GM12878 (cell line): ENCODE measurements at regions not wholly inside any gene's neighbourhood (a gene's known extent, or its start where the extent isn't known, plus 50 kb on each side); places are given as distances from the start of the nearest gene placed in this dataset.

ENCODE experiments used
- ATAC-seq: fragments of 200-7000 bp; cut with Tn5 transposase; 3 replicates; pipeline ENCODE4 v1.9.1; 2020; ENCODE audit warnings: mild to moderate bottlenecking, moderate library complexity
- BruUV-seq: library from RNA; stranded (reverse); fragments of 400-500 nt; replicated peaks from 2 replicates; lab custom pipeline; 2021; lab: Mats Ljungman, UMichigan
- CTCF ChIA-PET: fragments of 300-600 bp; sonication (Branson Sonifier 250); formaldehyde crosslinking; extraction: SDS; loops from one replicate; lab custom pipeline; 2021; ENCODE audit warnings: inconsistent platforms; lab: Yijun Ruan, JAX
- POLR2A ChIA-PET: fragments of 350-600 bp; formaldehyde crosslinking; extraction: SDS; loops from one replicate; lab custom pipeline; 2021; ENCODE audit warnings: inconsistent platforms; lab: Charles Lee
- RAD21 ChIA-PET: fragments of 300-600 bp; sonication (Branson Sonifier 250); formaldehyde crosslinking; loops from one replicate; lab custom pipeline; 2023; ENCODE audit warnings: antibody characterized with exemption; ENCODE audit not compliant: unreplicated experiment; lab: Charles Lee
- SMC1A ChIA-PET: fragments of 300-600 bp; sonication (Branson Sonifier 250); formaldehyde crosslinking; loops from one replicate; lab custom pipeline; 2023; ENCODE audit not compliant: unreplicated experiment, uncharacterized antibody; lab: Charles Lee
- DNase-seq: peaks from one replicate; pipeline ENCODE4 v3.0.0-alpha.2; 2011; ENCODE audit warnings: low read depth, low spot score
- FAIRE-seq: peaks from 3 replicates; lab custom pipeline; 2011; peaks lifted over from hg19 to GRCh38; lab: Jason Lieb, UNC
- H2AFZ ChIP-seq: 2 replicates; pipeline ENCODE4 v1.6.0; 2011; ENCODE audit warnings: low read depth, low read length, control low read depth; ENCODE audit not compliant: control insufficient read depth
- H3K27ac ChIP-seq: 2 replicates; pipeline ENCODE4 v1.5.1; 2011; ENCODE audit warnings: control low read depth; ENCODE audit not compliant: control insufficient read depth, insufficient read depth
- H3K27me3 ChIP-seq, 2 experiments: replicated peaks in 1 of 2; 2 replicates each; pipeline versions ENCODE4 v1.6.0 to v1.6.1; 2011; ENCODE audit warnings: low read length in 1 of 2; ENCODE audit not compliant: control insufficient read depth in 2 of 2, insufficient read depth in 2 of 2
- H3K36me3 ChIP-seq, 2 experiments: 2 replicates each; pipeline ENCODE4 v1.5.1; 2011; ENCODE audit warnings: low read length in 1 of 2; ENCODE audit not compliant: control insufficient read depth in 2 of 2, insufficient read depth in 2 of 2
- H3K4me1 ChIP-seq: 2 replicates; pipeline ENCODE4 v1.6.1; 2011; ENCODE audit warnings: mild to moderate bottlenecking, low read length, moderate library complexity, mixed read lengths; ENCODE audit not compliant: control insufficient read depth, insufficient read depth
- H3K4me2 ChIP-seq: 2 replicates; pipeline ENCODE4 v1.6.0; 2011; ENCODE audit warnings: control low read depth; ENCODE audit not compliant: control insufficient read depth, insufficient read depth
- H3K4me3 ChIP-seq: fragments of 200-600 bp; sonication (generic); 2 replicates; pipeline ENCODE4 v1.5.1; 2016
- H3K79me2 ChIP-seq: 2 replicates; pipeline ENCODE4 v1.6.0; 2011; ENCODE audit warnings: low read length; ENCODE audit not compliant: control insufficient read depth, insufficient read depth
- H3K9ac ChIP-seq: 2 replicates; pipeline ENCODE4 v1.8.0; 2011; ENCODE audit warnings: low read length, control low read depth, mixed read lengths; ENCODE audit not compliant: control insufficient read depth, insufficient read depth
- H3K9me3 ChIP-seq: replicated peaks from 3 replicates; pipeline ENCODE4 v1.5.1; 2011; ENCODE audit warnings: mild to moderate bottlenecking, low read length; ENCODE audit not compliant: control insufficient read depth, insufficient read depth
- H4K20me1 ChIP-seq: 2 replicates; pipeline ENCODE4 v1.6.0; 2011; ENCODE audit not compliant: control insufficient read depth, insufficient read depth
- CBX5 ChIP-seq: sonication (generic); IDR thresholded peaks from 2 replicates; pipeline ENCODE4 v1.6.1; 2016; ENCODE audit warnings: low read depth, moderate library complexity, mild to moderate bottlenecking, inconsistent platforms
- EED ChIP-seq: sonication (generic); IDR thresholded peaks from 2 replicates; pipeline ENCODE4 v1.6.1; 2016; ENCODE audit warnings: antibody characterized with exemption, low read depth
- ESRRA ChIP-seq: IDR thresholded peaks from 2 replicates; pipeline ENCODE4 v1.6.1; 2012; ENCODE audit warnings: mild to moderate bottlenecking, low read length, improper control_type of control experiment
- FOS ChIP-seq: IDR thresholded peaks from 3 replicates; pipeline ENCODE4 v1.6.1; 2011; ENCODE audit warnings: borderline replicate concordance; ENCODE audit not compliant: insufficient read length; ENCODE audit errors: extremely low read depth
- HCFC1 ChIP-seq: fragments of 150-350 bp; IDR thresholded peaks from 2 replicates; pipeline ENCODE4 v1.6.1; 2014; ENCODE audit warnings: low read length
- HDAC2 ChIP-seq: fragments of 200-600 bp; sonication (generic); IDR thresholded peaks from 2 replicates; pipeline ENCODE4 v1.6.1; 2017
- IRF4 ChIP-seq: IDR thresholded peaks from 2 replicates; pipeline ENCODE4 v1.6.1; 2011; ENCODE audit warnings: low read depth, low read length
- NFYB ChIP-seq: IDR thresholded peaks from 2 replicates; pipeline ENCODE4 v1.6.1; 2011; ENCODE audit warnings: low read depth, mild to moderate bottlenecking, low read length, improper control_type of control experiment, moderate library complexity; ENCODE audit not compliant: insufficient read depth
- NRF1 ChIP-seq: conservative IDR thresholded peaks from 2 replicates; pipeline ENCODE4 v1.6.1; 2011; ENCODE audit warnings: mild to moderate bottlenecking, low read depth, low read length, improper control_type of control experiment
- POLR2AphosphoS2 ChIP-seq: IDR thresholded peaks from 2 replicates; pipeline ENCODE4 v1.6.1; 2011; ENCODE audit warnings: low read depth, mild to moderate bottlenecking, low read length, improper control_type of control experiment, moderate library complexity
- POU2F2 ChIP-seq: IDR thresholded peaks from 3 replicates; pipeline ENCODE4 v1.6.1; 2011; ENCODE audit warnings: low read depth, mild to moderate bottlenecking, low read length, borderline replicate concordance
- SREBF1 ChIP-seq: IDR thresholded peaks from 2 replicates; pipeline ENCODE4 v1.6.1; 2012; ENCODE audit warnings: mild to moderate bottlenecking, low read length
- WRNIP1 ChIP-seq: IDR thresholded peaks from 2 replicates; pipeline ENCODE4 v1.6.1; 2011; ENCODE audit warnings: low read depth, low read length, improper control_type of control experiment, borderline replicate concordance
- ZSCAN29 ChIP-seq: fragments of 450-650 bp; IDR thresholded peaks from 2 replicates; pipeline ENCODE4 v1.6.1; 2017; ENCODE audit warnings: mild to moderate bottlenecking, moderate library complexity
- WGBS: methylation state at CpG from one replicate; pipeline ENCODE4 v1.1.6; 2016; ENCODE audit warnings: low lambda C conversion rate; ENCODE audit not compliant: insufficient replicate concordance, insufficient coverage; ENCODE audit errors: missing lambda C conversion rate; 5-methylcytosine and 5-hydroxymethylcytosine counted together
- in situ Hi-C: fragments of 300-500 bp; cut with MboI; formaldehyde crosslinking; loops from 9 replicates; pipeline ENCODE4 v1.14.3; 2018; ENCODE audit warnings: mixed read lengths
- intact Hi-C: fragments of 100-400 bp; cut with micrococcal nuclease; formaldehyde crosslinking; loops from one replicate; pipeline ENCODE4 v1.14.2; 2022; ENCODE audit not compliant: unreplicated experiment
- TF ChIP-seq, protein P1 (sequence below): IDR thresholded peaks from 2 replicates; pipeline ENCODE4 v1.6.1; 2012; ENCODE audit warnings: mild to moderate bottlenecking, low read depth, low read length
- TF ChIP-seq, protein P2 (sequence below): fragments of 150-350 bp; IDR thresholded peaks from 2 replicates; pipeline ENCODE4 v1.6.1; 2016; ENCODE audit warnings: low read depth, low read length

- no peaks in the 10 kb centered on the region; a peak in 2 of 4 replicates for H3K27me3 ChIP-seq
- H3K4me3 ChIP-seq: no peak overlapping the region
- CTCF ChIA-PET: interaction anchor here (0.6 kb wide), 1 partner anchor 22 kb away, joined by 4 read pairs; no protein-coding TSS in a partner anchor
- H4K20me1 ChIP-seq: no peaks in the 10 kb centered on the region
- ATAC-seq: no peak
- no peak overlapping the region for H3K27ac ChIP-seq
- SMC1A ChIA-PET: no interaction called here
- intact Hi-C loops: no loop called here
- no peaks in the 10 kb centered on the region for H3K9me3 ChIP-seq
- H3K9ac ChIP-seq: no peak overlapping the region
- POLR2A ChIA-PET: no interaction called here
- H3K36me3 ChIP-seq: no peaks in the 10 kb centered on the region
- BruUV-seq: no TSS peak
- no peak for FAIRE-seq
- in situ Hi-C loops: no loop called here
- TF ChIP-seq HDAC2: no peak
- TF ChIP-seq POLR2AphosphoS2: no peak
- no peak for TF ChIP-seq HCFC1
- no peak for TF ChIP-seq CBX5
- no peak for TF ChIP-seq ESRRA
- no peak for TF ChIP-seq NRF1
- TF ChIP-seq, protein P1, sequence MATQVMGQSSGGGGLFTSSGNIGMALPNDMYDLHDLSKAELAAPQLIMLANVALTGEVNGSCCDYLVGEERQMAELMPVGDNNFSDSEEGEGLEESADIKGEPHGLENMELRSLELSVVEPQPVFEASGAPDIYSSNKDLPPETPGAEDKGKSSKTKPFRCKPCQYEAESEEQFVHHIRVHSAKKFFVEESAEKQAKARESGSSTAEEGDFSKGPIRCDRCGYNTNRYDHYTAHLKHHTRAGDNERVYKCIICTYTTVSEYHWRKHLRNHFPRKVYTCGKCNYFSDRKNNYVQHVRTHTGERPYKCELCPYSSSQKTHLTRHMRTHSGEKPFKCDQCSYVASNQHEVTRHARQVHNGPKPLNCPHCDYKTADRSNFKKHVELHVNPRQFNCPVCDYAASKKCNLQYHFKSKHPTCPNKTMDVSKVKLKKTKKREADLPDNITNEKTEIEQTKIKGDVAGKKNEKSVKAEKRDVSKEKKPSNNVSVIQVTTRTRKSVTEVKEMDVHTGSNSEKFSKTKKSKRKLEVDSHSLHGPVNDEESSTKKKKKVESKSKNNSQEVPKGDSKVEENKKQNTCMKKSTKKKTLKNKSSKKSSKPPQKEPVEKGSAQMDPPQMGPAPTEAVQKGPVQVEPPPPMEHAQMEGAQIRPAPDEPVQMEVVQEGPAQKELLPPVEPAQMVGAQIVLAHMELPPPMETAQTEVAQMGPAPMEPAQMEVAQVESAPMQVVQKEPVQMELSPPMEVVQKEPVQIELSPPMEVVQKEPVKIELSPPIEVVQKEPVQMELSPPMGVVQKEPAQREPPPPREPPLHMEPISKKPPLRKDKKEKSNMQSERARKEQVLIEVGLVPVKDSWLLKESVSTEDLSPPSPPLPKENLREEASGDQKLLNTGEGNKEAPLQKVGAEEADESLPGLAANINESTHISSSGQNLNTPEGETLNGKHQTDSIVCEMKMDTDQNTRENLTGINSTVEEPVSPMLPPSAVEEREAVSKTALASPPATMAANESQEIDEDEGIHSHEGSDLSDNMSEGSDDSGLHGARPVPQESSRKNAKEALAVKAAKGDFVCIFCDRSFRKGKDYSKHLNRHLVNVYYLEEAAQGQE: no peak
- TF ChIP-seq NFYB: no peak
- no peak for TF ChIP-seq WRNIP1
- TF ChIP-seq ZSCAN29: no peak
- TF ChIP-seq POU2F2: no peak
- TF ChIP-seq FOS: no peak
- TF ChIP-seq, protein P2, sequence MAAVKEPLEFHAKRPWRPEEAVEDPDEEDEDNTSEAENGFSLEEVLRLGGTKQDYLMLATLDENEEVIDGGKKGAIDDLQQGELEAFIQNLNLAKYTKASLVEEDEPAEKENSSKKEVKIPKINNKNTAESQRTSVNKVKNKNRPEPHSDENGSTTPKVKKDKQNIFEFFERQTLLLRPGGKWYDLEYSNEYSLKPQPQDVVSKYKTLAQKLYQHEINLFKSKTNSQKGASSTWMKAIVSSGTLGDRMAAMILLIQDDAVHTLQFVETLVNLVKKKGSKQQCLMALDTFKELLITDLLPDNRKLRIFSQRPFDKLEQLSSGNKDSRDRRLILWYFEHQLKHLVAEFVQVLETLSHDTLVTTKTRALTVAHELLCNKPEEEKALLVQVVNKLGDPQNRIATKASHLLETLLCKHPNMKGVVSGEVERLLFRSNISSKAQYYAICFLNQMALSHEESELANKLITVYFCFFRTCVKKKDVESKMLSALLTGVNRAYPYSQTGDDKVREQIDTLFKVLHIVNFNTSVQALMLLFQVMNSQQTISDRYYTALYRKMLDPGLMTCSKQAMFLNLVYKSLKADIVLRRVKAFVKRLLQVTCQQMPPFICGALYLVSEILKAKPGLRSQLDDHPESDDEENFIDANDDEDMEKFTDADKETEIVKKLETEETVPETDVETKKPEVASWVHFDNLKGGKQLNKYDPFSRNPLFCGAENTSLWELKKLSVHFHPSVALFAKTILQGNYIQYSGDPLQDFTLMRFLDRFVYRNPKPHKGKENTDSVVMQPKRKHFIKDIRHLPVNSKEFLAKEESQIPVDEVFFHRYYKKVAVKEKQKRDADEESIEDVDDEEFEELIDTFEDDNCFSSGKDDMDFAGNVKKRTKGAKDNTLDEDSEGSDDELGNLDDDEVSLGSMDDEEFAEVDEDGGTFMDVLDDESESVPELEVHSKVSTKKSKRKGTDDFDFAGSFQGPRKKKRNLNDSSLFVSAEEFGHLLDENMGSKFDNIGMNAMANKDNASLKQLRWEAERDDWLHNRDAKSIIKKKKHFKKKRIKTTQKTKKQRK: no peak
- TF ChIP-seq IRF4: no peak
- TF ChIP-seq SREBF1: no peak
- no peak for TF ChIP-seq EED
- H3K4me1 ChIP-seq: no peaks in the 10 kb centered on the region
- WGBS: 73% methylated on average over 4 of the region's 4 CpGs
- no peak for DNase-seq
- H3K4me2 ChIP-seq: no peak overlapping the region
- no peak overlapping the region for H2AFZ ChIP-seq
- no peaks in the 10 kb centered on the region for H3K79me2 ChIP-seq
- RAD21 ChIA-PET: no interaction called here
These were observed 380.5 kb upstream of the NFE2L3 start for GRCh38 chr7:25771491-25771890.
